ENCODE measurements at regions not wholly inside any gene's neighbourhood (a gene's known extent, or its start where the extent isn't known, plus 50 kb on each side); places are given as distances from the start of the nearest gene placed in this dataset.

DNA sequence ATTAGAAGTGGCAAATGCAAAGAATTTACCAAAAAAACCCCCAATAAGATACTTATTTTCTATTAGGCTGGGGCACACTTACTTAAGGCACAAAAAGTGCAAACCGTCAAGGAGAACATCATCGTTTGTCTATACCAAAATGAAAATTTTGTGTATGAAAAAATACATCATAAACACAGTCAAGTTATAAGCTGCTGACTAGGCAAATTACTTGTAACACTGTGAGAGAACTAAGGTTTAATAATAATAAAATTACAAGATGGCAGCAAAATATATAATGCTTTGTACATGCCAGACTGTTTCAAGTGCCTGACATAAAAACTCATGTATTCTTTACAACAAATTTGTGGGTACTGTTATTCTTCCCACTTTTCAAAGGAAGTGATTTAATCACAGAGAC is 297.2 kb upstream of the CRBN start:
- TF ChIP-seq, protein P1, sequence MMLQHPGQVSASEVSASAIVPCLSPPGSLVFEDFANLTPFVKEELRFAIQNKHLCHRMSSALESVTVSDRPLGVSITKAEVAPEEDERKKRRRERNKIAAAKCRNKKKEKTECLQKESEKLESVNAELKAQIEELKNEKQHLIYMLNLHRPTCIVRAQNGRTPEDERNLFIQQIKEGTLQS (IDR thresholded peaks at IDR 0.05; ENCODE audit: insufficient read depth, low read depth, low read length), result no peak
- TF ChIP-seq SUZ12 (IDR thresholded peaks at IDR 0.05; ENCODE audit: low read length) (no peak), POLR2A (IDR thresholded peaks at IDR 0.05; ENCODE audit: control extremely low read depth in 1 of 2, low read depth in 2 of 2, low read length in 2 of 2) (no peak), SRF (IDR thresholded peaks at IDR 0.05; ENCODE audit: low read depth, low read length) (no peak), CHD2 (IDR thresholded peaks at IDR 0.05; ENCODE audit: low read length) (no peak), EZH2 (IDR thresholded peaks at IDR 0.05; ENCODE audit: low read depth, low read length, severe bottlenecking) (no peak)
- TF ChIP-seq, protein P2, sequence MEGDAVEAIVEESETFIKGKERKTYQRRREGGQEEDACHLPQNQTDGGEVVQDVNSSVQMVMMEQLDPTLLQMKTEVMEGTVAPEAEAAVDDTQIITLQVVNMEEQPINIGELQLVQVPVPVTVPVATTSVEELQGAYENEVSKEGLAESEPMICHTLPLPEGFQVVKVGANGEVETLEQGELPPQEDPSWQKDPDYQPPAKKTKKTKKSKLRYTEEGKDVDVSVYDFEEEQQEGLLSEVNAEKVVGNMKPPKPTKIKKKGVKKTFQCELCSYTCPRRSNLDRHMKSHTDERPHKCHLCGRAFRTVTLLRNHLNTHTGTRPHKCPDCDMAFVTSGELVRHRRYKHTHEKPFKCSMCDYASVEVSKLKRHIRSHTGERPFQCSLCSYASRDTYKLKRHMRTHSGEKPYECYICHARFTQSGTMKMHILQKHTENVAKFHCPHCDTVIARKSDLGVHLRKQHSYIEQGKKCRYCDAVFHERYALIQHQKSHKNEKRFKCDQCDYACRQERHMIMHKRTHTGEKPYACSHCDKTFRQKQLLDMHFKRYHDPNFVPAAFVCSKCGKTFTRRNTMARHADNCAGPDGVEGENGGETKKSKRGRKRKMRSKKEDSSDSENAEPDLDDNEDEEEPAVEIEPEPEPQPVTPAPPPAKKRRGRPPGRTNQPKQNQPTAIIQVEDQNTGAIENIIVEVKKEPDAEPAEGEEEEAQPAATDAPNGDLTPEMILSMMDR (IDR thresholded peaks at IDR 0.05; ENCODE audit: control extremely low read depth in 1 of 3, insufficient read depth in 1 of 3, low read depth in 1 of 3, low read length in 3 of 3), result no peak

Measured in H1 (cell line).